ENCODE measurements at regions not wholly inside any gene's neighbourhood (a gene's known extent, or its start where the extent isn't known, plus 50 kb on each side); places are given as distances from the start of the nearest gene placed in this dataset.

DNA sequence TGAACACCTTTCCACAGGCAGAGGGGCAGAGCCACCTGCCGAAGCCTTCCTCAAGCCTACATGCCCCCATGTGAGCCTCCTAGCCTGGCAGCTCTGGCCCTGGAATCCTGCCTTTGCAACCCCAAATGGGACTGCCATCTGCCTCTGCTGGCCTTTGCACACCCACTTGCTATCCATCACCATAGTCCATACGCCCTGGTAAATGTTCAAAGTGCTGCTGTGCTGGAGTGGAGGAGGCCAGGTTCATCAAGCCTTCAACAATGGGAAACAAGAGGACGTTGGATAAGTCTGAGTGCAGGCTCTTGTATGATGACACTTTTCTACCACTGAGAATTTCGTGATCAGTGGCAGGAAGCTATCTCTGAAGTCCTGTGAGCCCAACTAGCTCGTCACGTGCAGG is 159.8 kb downstream of the MED10 start:
- H2BK12ac ChIP-seq (ENCODE audit: insufficient read length, low read depth, low read length), result no peak overlapping the region
- H3T11ph ChIP-seq (ENCODE audit: low read length), result no peak overlapping the region
- no CpG with 5 or more reads among the region's 6 CpGs for WGBS (ENCODE audit: extremely low coverage, insufficient read length, low lambda C conversion rate)
- no peak overlapping the region for H3K4ac ChIP-seq (ENCODE audit: low read depth, low read length)
- H4K91ac ChIP-seq (ENCODE audit: insufficient read length, low read depth, low read length), result no peak overlapping the region
- no peaks in the 10 kb centered on the region for H3K9me3 ChIP-seq (ENCODE audit: control insufficient read depth, low read depth, low read length)
- Mint-ChIP-seq H3K27me3 (ENCODE audit: low read depth) (peaks cover 1% of the 10 kb centered on the region), H3K4me3 (no peak overlapping the region), H3K9me3 (peaks cover 7 to 10% of the 10 kb centered on the region in 2 experiments), H3K27ac (no peak overlapping the region), H3K4me1 (peaks cover 2 to 12% of the 10 kb centered on the region in 2 experiments; a peak in 2 of 4 replicates), H3K36me3 (ENCODE audit: insufficient read depth in 1 of 3, low read depth in 3 of 3) (peaks cover 3 to 10% (median 3%) of the 10 kb centered on the region in 3 experiments; a peak in 5 of 7 replicates)
- H3K4me1 ChIP-seq (ENCODE audit: insufficient read depth, low read length), result no peaks in the 10 kb centered on the region; the same call in 1 of the 2 replicates
- no peak overlapping the region for H4K8ac ChIP-seq (replicated peaks; ENCODE audit: insufficient read length, low read depth, low read length)
- no peaks in the 10 kb centered on the region for H3K79me2 ChIP-seq (ENCODE audit: insufficient read depth, low read length)
- H3K23me2 ChIP-seq (ENCODE audit: insufficient read length, low read depth, low read length, poor library complexity, severe bottlenecking), result no peaks in the 10 kb centered on the region
- H4K5ac ChIP-seq (ENCODE audit: insufficient read length, low read depth, low read length), result no peak overlapping the region
- no peak overlapping the region for H2BK120ac ChIP-seq (ENCODE audit: low read depth, low read length, poor library complexity, severe bottlenecking)
- H2BK20ac ChIP-seq (ENCODE audit: low read depth, low read length, poor library complexity, severe bottlenecking), result no peak overlapping the region
- H3K27ac ChIP-seq (ENCODE audit: insufficient read length, low read depth, low read length), result no peak overlapping the region
- no peak overlapping the region; the same call in 1 of the 2 replicates for H3K14ac ChIP-seq (ENCODE audit: insufficient read depth, low read length)
- H2AFZ ChIP-seq (ENCODE audit: low read length), result no peak overlapping the region
- H3K79me1 ChIP-seq (ENCODE audit: insufficient read depth, low read depth, low read length, poor library complexity, severe bottlenecking), result no peaks in the 10 kb centered on the region
- no peaks in the 10 kb centered on the region for H4K20me1 ChIP-seq (ENCODE audit: control insufficient read depth, insufficient read depth, insufficient read length)
- DNase-seq, result no peak
- H2BK15ac ChIP-seq (ENCODE audit: low read depth, low read length), result no peak overlapping the region
- no peaks in the 10 kb centered on the region for H3K27me3 ChIP-seq (ENCODE audit: insufficient read depth, low read length)
- H2AK5ac ChIP-seq (ENCODE audit: insufficient read length, low read length), result no peak overlapping the region
- H2BK5ac ChIP-seq (ENCODE audit: insufficient read length, low read length), result no peak overlapping the region
- no peak overlapping the region for H3K9ac ChIP-seq (ENCODE audit: extremely low read depth, insufficient read length, low read length)
- no peak overlapping the region for H3K4me2 ChIP-seq (ENCODE audit: insufficient read depth, insufficient read length, low read length)
- TF ChIP-seq, protein P1, sequence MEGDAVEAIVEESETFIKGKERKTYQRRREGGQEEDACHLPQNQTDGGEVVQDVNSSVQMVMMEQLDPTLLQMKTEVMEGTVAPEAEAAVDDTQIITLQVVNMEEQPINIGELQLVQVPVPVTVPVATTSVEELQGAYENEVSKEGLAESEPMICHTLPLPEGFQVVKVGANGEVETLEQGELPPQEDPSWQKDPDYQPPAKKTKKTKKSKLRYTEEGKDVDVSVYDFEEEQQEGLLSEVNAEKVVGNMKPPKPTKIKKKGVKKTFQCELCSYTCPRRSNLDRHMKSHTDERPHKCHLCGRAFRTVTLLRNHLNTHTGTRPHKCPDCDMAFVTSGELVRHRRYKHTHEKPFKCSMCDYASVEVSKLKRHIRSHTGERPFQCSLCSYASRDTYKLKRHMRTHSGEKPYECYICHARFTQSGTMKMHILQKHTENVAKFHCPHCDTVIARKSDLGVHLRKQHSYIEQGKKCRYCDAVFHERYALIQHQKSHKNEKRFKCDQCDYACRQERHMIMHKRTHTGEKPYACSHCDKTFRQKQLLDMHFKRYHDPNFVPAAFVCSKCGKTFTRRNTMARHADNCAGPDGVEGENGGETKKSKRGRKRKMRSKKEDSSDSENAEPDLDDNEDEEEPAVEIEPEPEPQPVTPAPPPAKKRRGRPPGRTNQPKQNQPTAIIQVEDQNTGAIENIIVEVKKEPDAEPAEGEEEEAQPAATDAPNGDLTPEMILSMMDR (conservative IDR thresholded peaks at IDR 0.05), result no peak
- H3K23ac ChIP-seq (ENCODE audit: insufficient read length, low read depth, low read length), result no peak overlapping the region
- no peak overlapping the region for H3K56ac ChIP-seq (ENCODE audit: insufficient read length, low read depth, low read length)
- H3K18ac ChIP-seq (ENCODE audit: insufficient read length, low read depth, low read length), result no peak overlapping the region
